BLaER1 treated with 17β-estradiol and CSF1 and Interleukin-3, amounts not matched to agents 10 nM and 100 nM (cell line): ENCODE measurements at regions not wholly inside any gene's neighbourhood (a gene's known extent, or its start where the extent isn't known, plus 50 kb on each side); places are given as distances from the start of the nearest gene placed in this dataset.

ENCODE experiments used
- H3K27ac ChIP-seq, 11 experiments: shearing (Covaris generic); formaldehyde crosslinking; 2 replicates each; pipeline ENCODE4 v1.8.1; 2022
- H3K27me3 ChIP-seq, 11 experiments: shearing (Covaris generic); formaldehyde crosslinking; 2 replicates each; pipeline ENCODE4 v1.8.1; 2022
- H3K36me3 ChIP-seq, 11 experiments: shearing (Covaris generic); formaldehyde crosslinking; 2 replicates each; pipeline ENCODE4 v1.8.1; 2022
- H3K4me1 ChIP-seq, 10 experiments: shearing (Covaris generic); formaldehyde crosslinking; 2 replicates each; pipeline ENCODE4 v1.8.1; 2022
- H3K4me2 ChIP-seq, 11 experiments: shearing (Covaris generic); formaldehyde crosslinking; 2 replicates each; pipeline ENCODE4 v1.8.1; 2022
- H3K4me3 ChIP-seq, 10 experiments: shearing (Covaris generic); formaldehyde crosslinking; 2 replicates each; pipeline ENCODE4 v1.8.1; 2022
- H3K9ac ChIP-seq, 11 experiments: shearing (Covaris generic); formaldehyde crosslinking; 2 replicates each; pipeline ENCODE4 v1.8.1; 2022
- H3K9me3 ChIP-seq, 11 experiments: shearing (Covaris generic); formaldehyde crosslinking; replicated peaks in 1 of 11; 2 replicates each; pipeline ENCODE4 v1.8.1; 2022
- H4K20me1 ChIP-seq, 11 experiments: shearing (Covaris generic); formaldehyde crosslinking; 2 replicates each; pipeline ENCODE4 v1.8.1; 2022
- Cebpa-rat ChIP-seq, 11 experiments: shearing (Covaris generic); IDR thresholded peaks; 2 replicates each; pipeline ENCODE4 v1.8.1; 2022

- Histone ChIP-seq H3K4me1 (peaks cover 0 to 73% (median 60%) of the 10 kb centered on the region in 10 experiments; a peak in 17 of 20 replicates), H4K20me1 (peaks cover 0 to 8% (median 0%) of the 10 kb centered on the region in 11 experiments; a peak in 1 of 22 replicates), H3K27ac (no peak overlapping the region), H3K27me3 (peaks cover 0 to 17% (median 0%) of the 10 kb centered on the region in 11 experiments; a peak in 7 of 22 replicates), H3K36me3 (no peaks in the 10 kb centered on the region), H3K9ac (no peak overlapping the region), H3K4me2 (peak overlapping the region in 10 of 11 experiments; percentile 9 to 83 (median 68); a peak in 18 of 22 replicates), H3K9me3 (peaks cover 0 to 16% (median 9%) of the 10 kb centered on the region in 11 experiments; a peak in 11 of 22 replicates), H3K4me3 (no peak overlapping the region)
- no peak for TF ChIP-seq Cebpa-rat (IDR thresholded peaks at IDR 0.05)
These were observed 70.2 kb upstream of the KCND3 start for GRCh38 chr1:112059679-112060078.

GRCh38 chr1:112060261-112060660 is 70.8 kb upstream of the KCND3 start:
- H3K27ac ChIP-seq, result no peak overlapping the region
- H3K9ac ChIP-seq, result no peak overlapping the region
- H3K4me3 ChIP-seq, result no peak overlapping the region
- H3K27me3 ChIP-seq, result peaks cover 0 to 17% (median 0%) of the 10 kb centered on the region in 11 experiments; a peak in 7 of 22 replicates
- peaks cover 0 to 8% (median 0%) of the 10 kb centered on the region in 11 experiments; a peak in 1 of 22 replicates for H4K20me1 ChIP-seq
- no peak for TF ChIP-seq Cebpa-rat (IDR thresholded peaks at IDR 0.05)
- peaks cover 0 to 16% (median 9%) of the 10 kb centered on the region in 11 experiments; a peak in 11 of 22 replicates for H3K9me3 ChIP-seq
- no peaks in the 10 kb centered on the region for H3K36me3 ChIP-seq
- peak overlapping the region in 10 of 11 experiments; percentile 9 to 83 (median 68); a peak in 17 of 22 replicates for H3K4me2 ChIP-seq
- peaks cover 0 to 71% (median 60%) of the 10 kb centered on the region in 10 experiments; a peak in 17 of 20 replicates for H3K4me1 ChIP-seq

GRCh38 chr1:112061056-112061455 is 71.6 kb upstream of the KCND3 start:
- Histone ChIP-seq H3K4me1 (peaks cover 0 to 63% (median 55%) of the 10 kb centered on the region in 10 experiments; a peak in 17 of 20 replicates), H3K36me3 (no peaks in the 10 kb centered on the region), H3K9ac (no peak overlapping the region), H3K27ac (no peak overlapping the region), H4K20me1 (peaks cover 0 to 8% (median 0%) of the 10 kb centered on the region in 11 experiments; a peak in 1 of 22 replicates), H3K4me2 (peak overlapping the region in 8 of 11 experiments; percentile 21 to 83 (median 72); a peak in 15 of 22 replicates), H3K4me3 (no peak overlapping the region), H3K9me3 (peaks cover 0 to 16% (median 9%) of the 10 kb centered on the region in 11 experiments; a peak in 11 of 22 replicates), H3K27me3 (peaks cover 0 to 17% (median 0%) of the 10 kb centered on the region in 11 experiments; a peak in 7 of 22 replicates)
- TF ChIP-seq Cebpa-rat (IDR thresholded peaks at IDR 0.05), result no peak

- Histone ChIP-seq H3K36me3 (no peaks in the 10 kb centered on the region), H3K9me3 (peaks cover 0 to 16% (median 9%) of the 10 kb centered on the region in 11 experiments; a peak in 11 of 22 replicates), H3K4me3 (no peak overlapping the region), H4K20me1 (peaks cover 0 to 8% (median 0%) of the 10 kb centered on the region in 11 experiments; a peak in 1 of 22 replicates), H3K27me3 (peaks cover 0 to 17% (median 0%) of the 10 kb centered on the region in 11 experiments; a peak in 7 of 22 replicates), H3K9ac (no peak overlapping the region), H3K4me1 (peaks cover 0 to 54% (median 46%) of the 10 kb centered on the region in 10 experiments; a peak in 17 of 20 replicates), H3K27ac (no peak overlapping the region), H3K4me2 (peak overlapping the region in 5 of 11 experiments; percentile 33 to 83 (median 78); a peak in 8 of 22 replicates)
- TF ChIP-seq Cebpa-rat (IDR thresholded peaks at IDR 0.05), result no peak
These were observed 72.4 kb upstream of the KCND3 start for GRCh38 chr1:112061901-112062320.

- Histone ChIP-seq H3K4me1 (peaks cover 0 to 33% (median 25%) of the 10 kb centered on the region in 10 experiments; a peak in 17 of 20 replicates), H3K27me3 (peaks cover 0 to 7% (median 0%) of the 10 kb centered on the region in 11 experiments; a peak in 4 of 22 replicates), H3K4me3 (no peak overlapping the region), H3K9me3 (peaks cover 0 to 16% (median 9%) of the 10 kb centered on the region in 11 experiments; a peak in 11 of 22 replicates), H3K9ac (no peak overlapping the region), H3K36me3 (no peaks in the 10 kb centered on the region), H3K4me2 (no peak overlapping the region), H4K20me1 (peaks cover 0 to 8% (median 0%) of the 10 kb centered on the region in 11 experiments; a peak in 1 of 22 replicates), H3K27ac (no peak overlapping the region)
- no peak for TF ChIP-seq Cebpa-rat (IDR thresholded peaks at IDR 0.05)
These were observed 74.6 kb upstream of the KCND3 start for GRCh38 chr1:112063781-112064728.

- Histone ChIP-seq H3K9me3 (peaks cover 11 to 27% (median 20%) of the 10 kb centered on the region in 11 experiments), H3K4me2 (no peak overlapping the region), H3K36me3 (no peaks in the 10 kb centered on the region), H3K4me1 (no peaks in the 10 kb centered on the region), H4K20me1 (no peaks in the 10 kb centered on the region), H3K9ac (no peak overlapping the region), H3K27ac (no peak overlapping the region), H3K4me3 (no peak overlapping the region), H3K27me3 (0 out of 22 replicates have a peak, but pooled peaks cover 0 to 4% (median 0%) of the 10 kb centered on the region in 11 experiments)
- no peak for TF ChIP-seq Cebpa-rat (IDR thresholded peaks at IDR 0.05)
These were observed 78.5 kb upstream of the KCND3 start for GRCh38 chr1:112067989-112068388.

GRCh38 chr1:112070677-112071076 is 81.2 kb upstream of the KCND3 start:
- Histone ChIP-seq H4K20me1 (no peaks in the 10 kb centered on the region), H3K4me1 (no peaks in the 10 kb centered on the region), H3K36me3 (no peaks in the 10 kb centered on the region), H3K27me3 (no peaks in the 10 kb centered on the region), H3K27ac (no peak overlapping the region), H3K9me3 (peaks cover 9 to 22% (median 14%) of the 10 kb centered on the region in 11 experiments), H3K9ac (no peak overlapping the region), H3K4me2 (no peak overlapping the region), H3K4me3 (no peak overlapping the region)
- peak in 1 of 11 experiments; percentile 14; a peak in 1 of 22 replicates for TF ChIP-seq Cebpa-rat (IDR thresholded peaks at IDR 0.05)

- H4K20me1 ChIP-seq, result no peaks in the 10 kb centered on the region
These were observed 85.2 kb upstream of the KCND3 start for GRCh38 chr1:112074711-112075110.

More at GRCh38 chr1:112074711-112075110, 85.2 kb upstream of the KCND3 start:
- H3K4me2 ChIP-seq, result no peak overlapping the region
- H3K27ac ChIP-seq, result no peak overlapping the region
- H3K9ac ChIP-seq, result no peak overlapping the region
- TF ChIP-seq Cebpa-rat (IDR thresholded peaks at IDR 0.05), result no peak
- peaks cover 9 to 22% (median 14%) of the 10 kb centered on the region in 11 experiments for H3K9me3 ChIP-seq
- no peaks in the 10 kb centered on the region for H3K27me3 ChIP-seq
- no peak overlapping the region for H3K4me3 ChIP-seq
- no peaks in the 10 kb centered on the region for H3K4me1 ChIP-seq
- no peaks in the 10 kb centered on the region for H3K36me3 ChIP-seq
